ENCODE measurements at regions not wholly inside any gene's neighbourhood (a gene's known extent, or its start where the extent isn't known, plus 50 kb on each side); places are given as distances from the start of the nearest gene placed in this dataset.

DNA sequence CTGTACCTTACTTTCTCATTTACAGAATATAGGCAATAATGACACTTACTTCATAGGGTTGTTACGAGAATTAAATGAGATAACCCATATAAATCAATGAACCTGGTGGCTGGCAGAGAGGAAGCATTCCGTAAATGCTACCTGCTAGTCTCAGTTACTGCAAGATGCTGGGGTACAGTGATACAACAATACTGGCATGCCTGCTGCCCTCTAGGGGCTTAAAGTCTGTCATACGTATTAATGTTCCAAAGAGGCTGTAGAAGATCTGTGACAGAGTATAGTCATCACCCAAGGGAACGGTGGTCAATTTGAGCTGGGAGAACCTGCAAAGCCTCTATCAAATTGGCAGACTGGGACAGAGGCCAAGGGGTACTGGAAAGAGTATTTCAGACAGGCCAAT lies 421.5 kb downstream of the GPAM start:
- TF ChIP-seq, protein P1, sequence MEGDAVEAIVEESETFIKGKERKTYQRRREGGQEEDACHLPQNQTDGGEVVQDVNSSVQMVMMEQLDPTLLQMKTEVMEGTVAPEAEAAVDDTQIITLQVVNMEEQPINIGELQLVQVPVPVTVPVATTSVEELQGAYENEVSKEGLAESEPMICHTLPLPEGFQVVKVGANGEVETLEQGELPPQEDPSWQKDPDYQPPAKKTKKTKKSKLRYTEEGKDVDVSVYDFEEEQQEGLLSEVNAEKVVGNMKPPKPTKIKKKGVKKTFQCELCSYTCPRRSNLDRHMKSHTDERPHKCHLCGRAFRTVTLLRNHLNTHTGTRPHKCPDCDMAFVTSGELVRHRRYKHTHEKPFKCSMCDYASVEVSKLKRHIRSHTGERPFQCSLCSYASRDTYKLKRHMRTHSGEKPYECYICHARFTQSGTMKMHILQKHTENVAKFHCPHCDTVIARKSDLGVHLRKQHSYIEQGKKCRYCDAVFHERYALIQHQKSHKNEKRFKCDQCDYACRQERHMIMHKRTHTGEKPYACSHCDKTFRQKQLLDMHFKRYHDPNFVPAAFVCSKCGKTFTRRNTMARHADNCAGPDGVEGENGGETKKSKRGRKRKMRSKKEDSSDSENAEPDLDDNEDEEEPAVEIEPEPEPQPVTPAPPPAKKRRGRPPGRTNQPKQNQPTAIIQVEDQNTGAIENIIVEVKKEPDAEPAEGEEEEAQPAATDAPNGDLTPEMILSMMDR (IDR thresholded peaks at IDR 0.05): no peak
- TF ChIP-seq EZH2 (IDR thresholded peaks at IDR 0.05; ENCODE audit: borderline replicate concordance, insufficient read depth, low read depth, low read length, poor library complexity, severe bottlenecking): no peak
